HCT116 (cell line): ENCODE measurements at regions not wholly inside any gene's neighbourhood (a gene's known extent, or its start where the extent isn't known, plus 50 kb on each side); places are given as distances from the start of the nearest gene placed in this dataset.

ENCODE experiments used
- ATAC-seq: fragments of 200-7000 bp; cut with Tn5 transposase; 2 replicates; pipeline ENCODE4 v1.9.1; 2020; ENCODE audit warnings: mild to moderate bottlenecking, moderate library complexity
- BruUV-seq: library from RNA; stranded (reverse); fragments of 400-500 nt; replicated peaks from 2 replicates; lab custom pipeline; 2021; lab: Mats Ljungman, UMichigan
- CTCF ChIA-PET: fragments of 300-600 bp; sonication (Branson Sonifier 250); formaldehyde crosslinking; loops from one replicate; lab custom pipeline; 2021; ENCODE audit warnings: antibody characterized with exemption; lab: Charles Lee
- POLR2A ChIA-PET: fragments of 300-600, 350-600 bp; sonication (Branson Sonifier 250); formaldehyde crosslinking; loops from one replicate; lab custom pipeline; 2021; ENCODE audit warnings: antibody characterized with exemption; lab: Charles Lee
- RAD21 ChIA-PET, 2 experiments: fragments of 300-600 bp; sonication (Branson Sonifier 250); formaldehyde crosslinking; loops; one replicate each; lab custom pipeline; 2023; ENCODE audit warnings: low total read pairs in 2 of 2; ENCODE audit not compliant: uncharacterized antibody in 2 of 2, unreplicated experiment in 2 of 2, low non-redundant PET in 1 of 2; lab: Charles Lee
- DNase-seq: peaks from one replicate; pipeline ENCODE4 v3.0.0-alpha.2; 2010; ENCODE audit warnings: low read depth, low spot score
- H2AFZ ChIP-seq: fragments of 200-600 bp; shearing (Covaris generic), sonication (generic); 2 replicates; pipeline ENCODE4 v1.6.1; 2017; ENCODE audit warnings: low read depth, mixed run types, mixed read lengths, antibody characterized with exemption, low read length; ENCODE audit not compliant: poor library complexity, severe bottlenecking
- H3K27ac ChIP-seq: 2 replicates; pipeline ENCODE4 v1.5.1; 2012; ENCODE audit warnings: low read depth, low read length
- H3K27me3 ChIP-seq: fragments of 200-600 bp; sonication (generic); 2 replicates; pipeline ENCODE4 v1.6.1; 2016; ENCODE audit warnings: mixed run types, low read length, mixed read lengths; ENCODE audit not compliant: insufficient read depth
- H3K36me3 ChIP-seq, 2 experiments: fragments of 200-500 bp in 1 of 2; fragments of 200-600 bp in 1 of 2; sonication (Bioruptor generic) in 1 of 2; sonication (generic) in 1 of 2; 2 replicates each; pipeline versions ENCODE4 v1.5.1 to v1.6.1; 2014 to 2016; ENCODE audit warnings: low read length in 2 of 2, inconsistent platforms in 1 of 2, mixed read lengths in 1 of 2, mixed run types in 1 of 2; ENCODE audit not compliant: insufficient read depth in 2 of 2, control insufficient read depth in 1 of 2
- H3K4me1 ChIP-seq, 2 experiments: fragments of 200-600 bp in 1 of 2; sonication (generic) in 1 of 2; 2 replicates each; pipeline versions ENCODE4 v1.5.1 to v1.6.1; 2012 to 2017; ENCODE audit warnings: low read length in 2 of 2, inconsistent platforms in 1 of 2, mild to moderate bottlenecking in 1 of 2, mixed read lengths in 1 of 2, mixed run types in 1 of 2, moderate library complexity in 1 of 2; ENCODE audit not compliant: insufficient read depth in 2 of 2, control insufficient read depth in 1 of 2
- H3K4me2 ChIP-seq: fragments of 200-600 bp; sonication (generic); 2 replicates; pipeline ENCODE4 v1.6.1; 2017; ENCODE audit warnings: mixed run types, low read length, mixed read lengths
- H3K4me3 ChIP-seq, 2 experiments: fragments of 200-600 bp in 1 of 2; sonication (generic) in 1 of 2; replicated peaks in 1 of 2; 2 replicates each; pipeline ENCODE4 v1.5.1; 2011 to 2016; ENCODE audit warnings: low read length in 2 of 2, control low read depth in 1 of 2, low read depth in 1 of 2, mild to moderate bottlenecking in 1 of 2, mixed read lengths in 1 of 2, mixed run types in 1 of 2
- H3K79me2 ChIP-seq: fragments of 200-600 bp; sonication (generic); 2 replicates; pipeline ENCODE4 v1.6.1; 2017; ENCODE audit warnings: mild to moderate bottlenecking, mixed run types, low read length, moderate library complexity, mixed read lengths; ENCODE audit not compliant: insufficient read depth
- H3K9ac ChIP-seq: fragments of 200-600 bp; sonication (generic); 2 replicates; pipeline ENCODE4 v1.6.1; 2016; ENCODE audit warnings: low read length, mixed read lengths
- H3K9me2 ChIP-seq: fragments of 200-600 bp; sonication (generic), shearing (Covaris generic); 2 replicates; pipeline ENCODE4 v1.6.1; 2017; ENCODE audit warnings: mixed run types, mild to moderate bottlenecking, moderate library complexity; ENCODE audit not compliant: insufficient read depth
- H3K9me3 ChIP-seq, 2 experiments: fragments of 200-500 bp in 1 of 2; fragments of 200-600 bp in 1 of 2; sonication (Bioruptor generic) in 1 of 2; sonication (generic) in 1 of 2; 2 replicates each; pipeline ENCODE4 v1.6.1; 2014 to 2017; ENCODE audit warnings: low read length in 2 of 2, mixed read lengths in 2 of 2, inconsistent platforms in 1 of 2, low read depth in 1 of 2, mild to moderate bottlenecking in 1 of 2, mixed run types in 1 of 2, moderate library complexity in 1 of 2; ENCODE audit not compliant: control insufficient read depth in 1 of 2, insufficient read depth in 1 of 2
- H4K20me1 ChIP-seq: fragments of 200-600 bp; sonication (generic), shearing (Covaris generic); 2 replicates; pipeline ENCODE4 v1.6.1; 2017; ENCODE audit warnings: mixed run types, mild to moderate bottlenecking, moderate library complexity; ENCODE audit not compliant: insufficient read depth
- ATF3 ChIP-seq: IDR thresholded peaks from 2 replicates; pipeline ENCODE4 v1.6.1; 2012
- CEBPB ChIP-seq: IDR thresholded peaks from 2 replicates; pipeline ENCODE4 v1.6.1; 2012; ENCODE audit warnings: low read depth
- CTCF ChIP-seq, 3 experiments: fragments of 200-600 bp in 1 of 3; sonication (generic) in 1 of 3; IDR thresholded peaks in 2 of 3; conservative IDR thresholded peaks in 1 of 3; 2 replicates each; pipeline ENCODE4 v1.5.1; 2012 to 2017; ENCODE audit warnings: low read depth in 2 of 3, low read length in 2 of 3, antibody characterized with exemption in 1 of 3, borderline replicate concordance in 1 of 3, control low read depth in 1 of 3, mild to moderate bottlenecking in 1 of 3, mixed read lengths in 1 of 3, mixed run types in 1 of 3, moderate library complexity in 1 of 3; ENCODE audit not compliant: insufficient read depth in 1 of 3
- EGR1 ChIP-seq: IDR thresholded peaks from 2 replicates; pipeline ENCODE4 v1.6.1; 2012; ENCODE audit warnings: low read depth
- ELF1 ChIP-seq: IDR thresholded peaks from 2 replicates; pipeline ENCODE4 v1.6.1; 2012; ENCODE audit warnings: low read depth, borderline replicate concordance
- EZH2phosphoT487 ChIP-seq: fragments of 200-600 bp; IDR thresholded peaks from 2 replicates; pipeline ENCODE4 v1.6.1; 2018; ENCODE audit warnings: antibody characterized with exemption, borderline replicate concordance
- FOSL1 ChIP-seq: IDR thresholded peaks from 2 replicates; pipeline ENCODE4 v1.6.1; 2012; ENCODE audit warnings: low read depth
- MAX ChIP-seq: IDR thresholded peaks from 2 replicates; pipeline ENCODE4 v1.6.1; 2012
- POLR2A ChIP-seq: IDR thresholded peaks from 2 replicates; pipeline ENCODE4 v1.7.0; 2011; ENCODE audit warnings: borderline replicate concordance; ENCODE audit not compliant: insufficient read depth, insufficient read length; ENCODE audit errors: extremely low read depth
- POLR2AphosphoS5 ChIP-seq: IDR thresholded peaks from 2 replicates; pipeline ENCODE4 v1.6.1; 2011; ENCODE audit warnings: mild to moderate bottlenecking, low read depth, low read length, moderate library complexity
- RAD21 ChIP-seq: IDR thresholded peaks from 2 replicates; pipeline ENCODE4 v1.6.1; 2012; ENCODE audit warnings: low read depth, mild to moderate bottlenecking
- REST ChIP-seq: IDR thresholded peaks from 2 replicates; pipeline ENCODE4 v1.6.1; 2012; ENCODE audit warnings: low read depth
- SRF ChIP-seq: IDR thresholded peaks from 2 replicates; pipeline ENCODE4 v1.6.1; 2012; ENCODE audit warnings: low read depth
- YY1 ChIP-seq: IDR thresholded peaks from 2 replicates; pipeline ENCODE4 v1.6.1; 2011; ENCODE audit warnings: low read length, low read depth, moderate library complexity, mild to moderate bottlenecking; ENCODE audit not compliant: insufficient replicate concordance; ENCODE audit errors: extremely low read depth
- ZNF274 ChIP-seq: fragments of 200-500 bp; sonication (Bioruptor generic); IDR thresholded peaks from 2 replicates; pipeline ENCODE4 v1.6.1; 2014; ENCODE audit warnings: mild to moderate bottlenecking, low read depth, low read length, inconsistent platforms
- intact Hi-C: fragments of 100-400 bp; cut with micrococcal nuclease; formaldehyde crosslinking; loops from 2 replicates; pipeline ENCODE4 v1.10.0; 2022

- no peak for TF ChIP-seq CTCF (IDR thresholded peaks at IDR 0.05 in 2 of 3, conservative IDR thresholded peaks at IDR 0.05 in 1 of 3; ENCODE audit: borderline replicate concordance in 1 of 3, insufficient read depth in 1 of 3, low read depth in 2 of 3, low read length in 2 of 3)
- TF ChIP-seq FOSL1 = no peak
- TF ChIP-seq POLR2A = no peak
- no peak for TF ChIP-seq EGR1
- TF ChIP-seq RAD21 = no peak
- no peak for TF ChIP-seq ZNF274
- no peak for TF ChIP-seq MAX
- no peak for TF ChIP-seq ELF1
Observed at GRCh38 chr10:3658766-3659165, 126.2 kb downstream of the KLF6 start (continued).

- Histone ChIP-seq H3K9ac (no peak overlapping the region), H3K4me1 (no peaks in the 10 kb centered on the region), H3K9me2 (no peaks in the 10 kb centered on the region), H3K4me2 (no peak overlapping the region), H3K27me3 (no peaks in the 10 kb centered on the region), H4K20me1 (no peaks in the 10 kb centered on the region), H2AFZ (no peak overlapping the region), H3K36me3 (no peaks in the 10 kb centered on the region), H3K27ac (no peak overlapping the region), H3K9me3 (no peaks in the 10 kb centered on the region), H3K79me2 (no peaks in the 10 kb centered on the region), H3K4me3 (no peak overlapping the region)
- TF ChIP-seq YY1 (no peak), SRF (no peak), ZNF274 (no peak), CEBPB (no peak), REST (no peak), ATF3 (no peak), POLR2AphosphoS5 (no peak), CTCF (IDR thresholded peaks at IDR 0.05 in 2 of 3, conservative IDR thresholded peaks at IDR 0.05 in 1 of 3; ENCODE audit: borderline replicate concordance in 1 of 3, insufficient read depth in 1 of 3, low read depth in 2 of 3, low read length in 2 of 3) (no peak), EZH2phosphoT487 (no peak), FOSL1 (no peak)
- ChIA-PET CTCF (no interaction called here), POLR2A (no interaction called here), RAD21 (no interaction called here)
- BruUV-seq = no TSS peak
- intact Hi-C loops = no loop called here
- DNase-seq = no peak
- ATAC-seq = no peak
Observed at GRCh38 chr10:3656214-3656613, 128.8 kb downstream of the KLF6 start.
